Breast epithelium (tissue), 4 donors: ENCODE measurements at regions not wholly inside any gene's neighbourhood (a gene's known extent, or its start where the extent isn't known, plus 50 kb on each side); places are given as distances from the start of the nearest gene placed in this dataset.
A peak's percentile ranks its signal among the peaks of the same experiment; 100 is the strongest.
"Not testable (repeated sequence)": the region's sequence is repeated elsewhere in the genome, so short reads cannot be mapped to it uniquely, and the experiment has no call there.

Experiments
- DNase-seq, 2 donors: peaks; one replicate each; pipeline ENCODE4 v3.0.0-alpha.2; 2019; ENCODE audit warnings: low spot score in 2 of 2
- H3K27ac ChIP-seq, 2 donors: fragments of 200-600 bp; sonication (generic) in 1 of 2; one replicate each; pipeline ENCODE4 v1.5.1; 2016 to 2019; ENCODE audit warnings: mild to moderate bottlenecking in 1 of 2
- H3K27me3 ChIP-seq, 2 donors: fragments of 200-600 bp; sonication (generic) in 1 of 2; one replicate each; pipeline versions ENCODE4 v1.5.1 to v1.6.0; 2017 to 2019; ENCODE audit warnings: control low read depth in 1 of 2, mild to moderate bottlenecking in 1 of 2
- H3K36me3 ChIP-seq: fragments of 200-600 bp; one replicate; pipeline ENCODE4 v1.5.1; 2019
- H3K4me1 ChIP-seq, 2 donors: fragments of 200-600 bp; sonication (generic); one replicate each; pipeline ENCODE4 v1.5.1; 2016 to 2019; ENCODE audit warnings: control low read depth in 1 of 2
- H3K4me3 ChIP-seq, 3 donors: fragments of 200-600 bp; sonication (generic); 1 replicate in 2 of 3; 2 replicates in 1 of 3; pipeline ENCODE4 v1.5.1; 2016 to 2019; ENCODE audit warnings: mild to moderate bottlenecking in 3 of 3, moderate library complexity in 2 of 3
- H3K9me3 ChIP-seq, 2 donors: fragments of 200-600 bp; sonication (generic) in 1 of 2; one replicate each; pipeline ENCODE4 v1.5.1; 2016 to 2019; ENCODE audit warnings: control low read depth in 1 of 2
- CTCF ChIP-seq, 3 donors: fragments of 450-650 bp; IDR thresholded peaks; one replicate each; pipeline ENCODE4 v1.5.1; 2016 to 2017; ENCODE audit warnings: antibody characterized with exemption in 3 of 3, mild to moderate bottlenecking in 3 of 3, moderate library complexity in 3 of 3
- POLR2A ChIP-seq: fragments of 450-650 bp; IDR thresholded peaks from one replicate; pipeline ENCODE4 v1.6.1; 2016; ENCODE audit warnings: antibody characterized with exemption, mild to moderate bottlenecking, moderate library complexity
- POLR2AphosphoS5 ChIP-seq, 3 donors: sonication (generic); formaldehyde crosslinking; IDR thresholded peaks; one replicate each; pipeline ENCODE4 v1.6.1; 2017; ENCODE audit warnings: antibody characterized with exemption in 3 of 3
- intact Hi-C: fragments of 100-400 bp; cut with DNase I; formaldehyde crosslinking; loops from one replicate; pipeline ENCODE4 v1.15.1; 2023; ENCODE audit warnings: low total_unique reads

GRCh38 chr1:147384804-147385203, 142.3 kb downstream of the CHD1L start:
- no peak for DNase-seq
- Histone ChIP-seq H3K27me3 (no peaks in the 10 kb centered on the region), H3K36me3 (no peaks in the 10 kb centered on the region), H3K4me3 (no peak overlapping the region), H3K4me1 (no peaks in the 10 kb centered on the region), H3K9me3 (no peaks in the 10 kb centered on the region), H3K27ac (no peak overlapping the region)
- intact Hi-C loops = no loop called here
- TF ChIP-seq POLR2AphosphoS5 (IDR thresholded peaks at IDR 0.05) (no peak), CTCF (IDR thresholded peaks at IDR 0.05) (no peak), POLR2A (no peak)

DNA sequence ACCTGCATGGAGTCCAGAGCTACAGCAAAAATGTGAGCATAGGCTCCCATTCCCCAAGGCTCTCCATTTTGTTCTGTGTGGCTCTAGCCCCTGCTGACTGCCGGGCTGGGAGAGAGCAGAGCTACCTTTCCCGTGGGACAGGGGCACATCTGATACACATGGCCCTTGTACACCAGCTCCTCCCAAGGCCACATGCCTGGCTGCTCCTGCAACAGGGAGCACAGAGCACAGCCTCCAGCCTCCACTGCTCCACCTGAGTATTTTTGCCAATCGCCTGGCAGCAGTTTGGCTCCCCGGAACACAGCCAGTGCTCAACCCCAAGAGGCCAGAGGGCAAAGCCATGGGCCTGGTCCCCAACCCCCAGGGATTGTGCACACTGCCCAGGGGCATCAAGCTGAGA, 146.5 kb downstream of the CHD1L start:
- no peaks in the 10 kb centered on the region for H3K4me1 ChIP-seq
- peaks cover 0 to 7% of the 10 kb centered on the region in 2 donors for H3K9me3 ChIP-seq
- DNase-seq = no peak
- H3K4me3 ChIP-seq = no peak overlapping the region
- no peak for TF ChIP-seq POLR2A
- TF ChIP-seq CTCF (IDR thresholded peaks at IDR 0.05) = no peak
- TF ChIP-seq POLR2AphosphoS5 (IDR thresholded peaks at IDR 0.05) = no peak
- intact Hi-C loops = no loop called here
- H3K27ac ChIP-seq = no peak overlapping the region
- H3K27me3 ChIP-seq = no peaks in the 10 kb centered on the region
- H3K36me3 ChIP-seq = no peaks in the 10 kb centered on the region

DNA sequence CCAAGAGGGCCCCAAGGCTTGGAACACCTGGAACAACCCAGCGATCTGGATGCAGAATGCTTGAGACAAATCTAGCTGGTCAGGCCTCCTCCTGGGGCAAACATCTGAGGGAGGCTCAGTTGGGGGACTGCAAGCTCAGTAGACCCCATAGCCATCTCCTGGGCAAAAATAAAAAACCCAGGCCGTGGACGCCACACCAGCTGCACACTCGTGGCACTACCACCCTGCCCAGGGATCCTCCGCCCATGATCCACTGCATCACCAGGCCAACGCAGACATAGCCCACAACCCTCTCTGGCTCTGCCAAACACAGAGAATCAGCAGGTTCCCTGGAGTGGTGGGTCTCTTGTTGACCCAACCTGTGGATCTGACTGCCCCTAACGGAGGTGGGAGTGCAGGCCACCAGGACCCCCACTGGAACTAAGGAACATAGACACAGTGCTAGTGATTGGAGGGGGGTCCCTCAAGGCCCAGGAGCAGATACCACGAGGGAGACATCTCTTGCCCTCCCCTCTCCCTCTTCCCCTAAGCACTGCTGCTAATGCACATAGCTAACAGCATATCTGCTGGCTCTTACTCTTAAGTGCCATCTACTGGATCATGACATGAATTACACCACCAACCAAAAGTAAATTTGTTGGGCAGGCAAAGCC, 147.2 kb downstream of the CHD1L start:
- intact Hi-C loops = no loop called here
- DNase-seq = no peak
- Histone ChIP-seq H3K36me3 (no peaks in the 10 kb centered on the region), H3K4me3 (no peak overlapping the region), H3K4me1 (no peaks in the 10 kb centered on the region), H3K27me3 (no peaks in the 10 kb centered on the region), H3K9me3 (peaks cover 0 to 7% of the 10 kb centered on the region in 2 donors), H3K27ac (no peak overlapping the region)
- TF ChIP-seq POLR2AphosphoS5 (IDR thresholded peaks at IDR 0.05) = no peak
- peak; percentile 27 to 44 (median 43) for TF ChIP-seq CTCF (IDR thresholded peaks at IDR 0.05)
- TF ChIP-seq POLR2A = no peak

GRCh38 chr1:147390185-147390542, 147.7 kb downstream of the CHD1L start:
- intact Hi-C loops = no loop called here
- no peaks in the 10 kb centered on the region for H3K27me3 ChIP-seq
- no peak overlapping the region for H3K4me3 ChIP-seq
- DNase-seq = no peak
- H3K27ac ChIP-seq = no peak overlapping the region
- H3K9me3 ChIP-seq = peaks cover 0 to 7% of the 10 kb centered on the region in 2 donors
- H3K4me1 ChIP-seq = no peaks in the 10 kb centered on the region
- TF ChIP-seq CTCF (IDR thresholded peaks at IDR 0.05) = no peak
- TF ChIP-seq POLR2AphosphoS5 (IDR thresholded peaks at IDR 0.05) = no peak
- no peak for TF ChIP-seq POLR2A
- H3K36me3 ChIP-seq = no peaks in the 10 kb centered on the region

DNA sequence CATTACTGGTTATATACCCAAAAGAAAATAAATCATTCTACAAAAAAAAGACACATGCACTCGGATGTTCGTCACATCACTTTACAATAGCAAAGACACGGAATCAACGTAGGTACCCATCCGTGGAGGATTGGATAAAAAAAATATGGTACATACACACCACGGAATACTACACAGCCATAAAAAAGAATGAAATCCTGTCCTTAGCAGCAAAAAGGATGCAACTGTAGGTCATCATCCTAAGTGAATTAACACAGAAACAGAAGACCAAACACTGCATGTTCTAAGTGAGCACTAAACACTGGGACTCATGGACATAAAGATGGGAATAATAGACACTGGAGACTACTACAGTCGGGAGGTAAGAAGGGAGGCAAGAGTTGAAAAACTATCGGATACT, 148.6 kb downstream of the CHD1L start:
- intact Hi-C loops = no loop called here

DNA sequence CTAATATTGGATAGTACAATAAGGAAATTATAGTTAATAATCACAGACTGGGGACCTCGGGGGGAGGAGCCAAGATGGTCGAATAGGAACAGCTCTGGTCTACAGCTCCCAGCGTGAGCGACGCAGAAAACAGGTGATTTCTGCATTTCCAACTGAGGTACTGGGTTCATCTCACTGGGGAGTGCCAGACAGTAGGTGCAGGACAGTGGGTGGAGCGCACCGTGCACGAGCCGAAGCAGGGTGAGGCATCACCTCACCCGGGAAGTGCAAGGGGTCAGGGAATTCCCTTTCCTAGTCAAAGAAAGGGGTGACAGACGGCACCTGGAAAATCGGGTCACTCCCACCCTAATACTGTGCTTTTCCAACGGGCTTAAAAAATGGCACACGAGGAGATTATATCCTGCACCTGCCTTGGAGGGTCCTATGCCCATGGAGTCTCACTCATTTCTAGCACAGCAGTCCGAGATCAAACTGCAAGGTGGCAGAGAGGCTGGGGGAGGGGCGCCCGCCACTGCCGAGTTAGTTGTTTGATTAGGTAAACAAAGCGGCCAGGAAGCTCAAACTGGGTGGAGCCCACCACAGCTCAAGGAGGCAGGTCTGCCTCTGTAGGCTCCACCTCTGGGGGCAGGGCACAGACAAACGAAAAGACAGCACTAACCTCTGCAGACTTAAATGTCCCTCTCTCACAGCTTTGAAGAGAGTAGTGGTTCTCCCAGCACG, 138.8 kb upstream of the BCL9 start:
- H3K4me1 ChIP-seq, H3K27me3 ChIP-seq, H3K4me3 ChIP-seq, H3K36me3 ChIP-seq, intact Hi-C loops, H3K9me3 ChIP-seq, H3K27ac ChIP-seq, DNase-seq: not testable (repeated sequence)

More for the DNA sequence above, 148.6 kb downstream of the CHD1L start:
- H3K27me3 ChIP-seq = no peaks in the 10 kb centered on the region
- no peaks in the 10 kb centered on the region for H3K4me1 ChIP-seq
- DNase-seq = no peak
- no peak overlapping the region for H3K27ac ChIP-seq
- H3K36me3 ChIP-seq = no peaks in the 10 kb centered on the region
- peaks cover 0 to 7% of the 10 kb centered on the region in 2 donors for H3K9me3 ChIP-seq
- H3K4me3 ChIP-seq = no peak overlapping the region
- TF ChIP-seq POLR2A (no peak), POLR2AphosphoS5 (IDR thresholded peaks at IDR 0.05) (no peak), CTCF (IDR thresholded peaks at IDR 0.05) (no peak)

GRCh38 chr1:147404344-147404743, 137.0 kb upstream of the BCL9 start:
- intact Hi-C loops, H3K4me3 ChIP-seq, DNase-seq, H3K27me3 ChIP-seq, H3K9me3 ChIP-seq, H3K27ac ChIP-seq, H3K4me1 ChIP-seq, H3K36me3 ChIP-seq: not testable (repeated sequence)
